DMS 273 (cell line): ENCODE measurements at regions not wholly inside any gene's neighbourhood (a gene's known extent, or its start where the extent isn't known, plus 50 kb on each side); places are given as distances from the start of the nearest gene placed in this dataset.
A peak's percentile ranks its signal among the peaks of the same experiment; 100 is the strongest.
"Not testable (repeated sequence)": the region's sequence is repeated elsewhere in the genome, so short reads cannot be mapped to it uniquely, and the experiment has no call there.

Experiments used
- DNase-seq: peaks from one replicate; lab custom pipeline; 2025; ENCODE audit not compliant: unreplicated experiment; lab: John Stamatoyannopoulos, UW

GRCh38 chr6:27132532-27133280 is 114.8 kb upstream of the PRSS16 start:
- DNase-seq, result peak; percentile 98

- peak; percentile 78 for DNase-seq
These were observed 113.9 kb upstream of the PRSS16 start for GRCh38 chr6:27133281-27134227.

GRCh38 chr6:27135087-27135657 is 112.3 kb upstream of the PRSS16 start:
- DNase-seq, result no peak

- no peak for DNase-seq
These were observed 111.3 kb upstream of the PRSS16 start for GRCh38 chr6:27136077-27136644.

- DNase-seq, result no peak
These were observed 110.3 kb upstream of the PRSS16 start for GRCh38 chr6:27136978-27137814.

- no peak for DNase-seq
These were observed 109.1 kb upstream of the PRSS16 start for GRCh38 chr6:27138406-27138805.

GRCh38 chr6:27138837-27139755 is 108.4 kb upstream of the PRSS16 start:
- DNase-seq, result no peak

GRCh38 chr6:27139756-27140579 is 107.5 kb upstream of the PRSS16 start:
- DNase-seq, result no peak

GRCh38 chr6:27140999-27141528 is 106.4 kb upstream of the PRSS16 start:
- DNase-seq, result no peak

- DNase-seq, result no peak
These were observed 105.9 kb upstream of the PRSS16 start for GRCh38 chr6:27141529-27142015.

- not testable (repeated sequence) for DNase-seq
These were observed 104.5 kb upstream of the PRSS16 start for GRCh38 chr6:27143020-27143388.

GRCh38 chr6:27143474-27144026 is 104.0 kb upstream of the PRSS16 start:
- no peak for DNase-seq

GRCh38 chr6:27144740-27145079 is 102.8 kb upstream of the PRSS16 start:
- peak; percentile 34 for DNase-seq

GRCh38 chr6:27145731-27146455 is 101.6 kb upstream of the PRSS16 start:
- DNase-seq, result peak; percentile 95

GRCh38 chr6:27146456-27146705 is 101.1 kb upstream of the PRSS16 start:
- DNase-seq, result not testable (repeated sequence)

- DNase-seq, result peak; percentile 98
These were observed 100.6 kb upstream of the PRSS16 start for GRCh38 chr6:27146706-27147505.

GRCh38 chr6:27148404-27148795 is 99.1 kb upstream of the PRSS16 start:
- DNase-seq, result no peak
